T-helper 2 cell (primary cell): ENCODE measurements at regions not wholly inside any gene's neighbourhood (a gene's known extent, or its start where the extent isn't known, plus 50 kb on each side); places are given as distances from the start of the nearest gene placed in this dataset.

Experiments used
- DNase-seq, 5 experiments: peaks; one replicate each; pipeline versions ENCODE4 v3.0.0 to v3.0.0-alpha.2; 2012 to 2022

DNA sequence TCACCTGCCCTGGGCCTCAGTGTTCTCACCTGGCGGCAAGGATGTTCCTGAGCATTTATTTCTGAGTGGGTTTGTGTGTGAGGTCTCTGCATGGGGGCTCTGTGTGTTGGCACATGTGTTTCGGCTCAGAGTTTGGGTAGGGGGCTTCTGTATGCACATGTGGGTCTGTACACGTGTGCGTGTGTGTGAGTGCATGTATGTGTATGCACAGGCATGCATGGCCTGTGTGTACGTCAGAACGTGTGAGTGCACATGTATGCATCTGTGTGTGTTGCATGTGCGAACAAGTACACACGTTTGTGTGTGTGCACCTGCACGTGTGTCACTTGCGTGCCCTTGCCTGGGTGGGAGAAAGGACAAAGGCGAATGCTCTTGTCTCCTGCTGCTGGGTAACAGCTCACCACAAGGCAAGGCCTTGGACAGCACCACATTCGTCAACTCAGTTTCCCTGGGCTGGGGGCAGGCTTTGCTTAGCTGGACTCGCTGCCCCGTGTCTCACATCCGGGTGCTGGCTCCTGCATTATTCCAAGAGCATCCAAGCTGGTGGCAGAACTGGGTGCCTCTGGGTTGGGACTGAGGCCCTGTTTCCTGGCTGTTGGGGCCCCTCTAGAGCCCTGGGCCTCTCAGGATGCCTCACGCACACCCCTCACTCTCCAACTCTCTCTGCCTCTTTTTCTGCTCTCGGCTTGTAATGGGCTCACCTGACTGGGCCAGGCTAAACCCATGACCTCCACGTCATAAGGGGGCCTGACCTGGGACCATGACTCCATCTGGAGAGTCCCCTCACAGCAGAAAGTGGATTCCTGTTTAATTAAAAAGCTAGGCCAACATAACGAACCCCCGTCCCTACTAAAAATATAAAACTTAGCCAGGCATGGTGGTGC is 153.6 kb upstream of the C14orf180 start:
- no peak for DNase-seq

DNA sequence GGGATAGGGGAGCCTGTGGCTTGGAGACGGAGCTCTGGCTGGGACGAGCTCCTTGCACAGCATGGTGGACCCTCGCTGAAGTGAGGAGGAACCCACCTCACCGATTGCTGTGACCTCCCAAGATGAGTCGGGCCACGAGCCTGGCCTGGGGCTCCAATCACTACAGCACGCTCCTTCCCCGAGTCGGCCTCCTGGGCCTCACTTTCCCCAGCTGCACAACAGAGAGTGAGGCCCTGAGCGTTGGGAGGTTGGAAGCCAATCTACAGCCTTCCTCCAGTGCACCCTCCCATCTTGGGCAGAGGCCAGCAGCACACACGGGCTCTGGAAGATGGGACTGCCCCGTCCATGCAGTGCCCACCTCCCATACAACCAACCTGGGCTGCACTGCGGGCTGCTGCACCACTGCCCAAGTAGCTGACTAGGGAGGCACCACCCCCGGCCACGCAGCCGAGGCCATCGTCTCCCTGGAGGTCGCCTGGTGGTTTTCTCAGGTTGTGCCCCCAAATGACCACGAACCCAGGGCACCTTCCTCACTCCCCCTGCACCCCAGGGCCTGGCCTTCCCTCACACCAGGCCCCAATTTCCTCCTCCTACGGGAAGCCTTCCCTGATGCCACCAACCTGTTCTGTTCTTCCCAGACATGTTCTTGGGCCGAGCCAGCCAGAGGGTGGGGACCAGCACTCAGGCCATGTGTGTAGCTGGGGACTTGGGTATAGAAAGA is 152.3 kb upstream of the C14orf180 start:
- DNase-seq, result no peak

DNA sequence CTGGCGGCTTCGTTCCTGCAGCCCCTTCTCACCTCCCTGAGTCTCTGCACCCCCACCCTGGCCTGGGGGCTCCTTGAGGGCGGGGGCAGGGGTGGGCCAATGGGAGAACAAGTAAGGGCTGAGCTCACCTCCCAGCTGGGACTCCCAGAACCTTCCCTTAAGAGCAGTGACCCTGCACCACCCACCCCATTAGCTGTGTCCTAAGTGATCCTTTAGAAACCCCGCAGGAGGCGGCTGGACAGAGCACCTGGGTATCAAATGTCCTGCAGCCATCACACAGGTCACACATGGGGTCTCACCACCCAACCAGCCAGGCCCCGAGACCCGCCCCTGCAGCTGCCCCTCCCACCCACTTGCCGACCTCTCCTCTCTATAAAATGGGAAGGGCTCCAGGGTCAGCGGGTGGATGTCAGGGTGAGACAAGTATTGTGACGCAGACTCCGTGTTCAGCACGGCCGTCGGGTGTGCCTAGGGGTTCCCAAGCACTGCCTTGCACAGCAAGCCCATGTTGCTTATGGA is 151.2 kb upstream of the C14orf180 start:
- DNase-seq, result no peak

DNA sequence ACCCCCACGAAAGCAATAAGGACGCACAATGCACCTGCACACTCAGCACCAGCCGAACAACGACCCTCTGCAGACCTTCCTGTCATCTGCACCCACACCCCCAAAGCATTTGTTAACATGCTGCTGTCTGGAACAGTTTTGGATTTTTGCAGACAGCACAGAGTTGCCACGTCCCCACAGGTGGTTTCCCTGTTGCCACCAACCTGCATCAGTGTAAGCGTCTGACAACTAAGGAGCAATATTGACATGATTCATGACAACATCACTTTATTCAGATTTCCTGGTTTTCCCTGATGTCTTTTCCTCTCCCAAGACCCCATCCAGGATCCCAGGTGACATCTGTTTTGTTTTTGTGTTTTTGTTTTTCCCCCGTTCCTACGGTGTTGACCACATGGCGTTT is 150.7 kb upstream of the C14orf180 start:
- no peak for DNase-seq

DNA sequence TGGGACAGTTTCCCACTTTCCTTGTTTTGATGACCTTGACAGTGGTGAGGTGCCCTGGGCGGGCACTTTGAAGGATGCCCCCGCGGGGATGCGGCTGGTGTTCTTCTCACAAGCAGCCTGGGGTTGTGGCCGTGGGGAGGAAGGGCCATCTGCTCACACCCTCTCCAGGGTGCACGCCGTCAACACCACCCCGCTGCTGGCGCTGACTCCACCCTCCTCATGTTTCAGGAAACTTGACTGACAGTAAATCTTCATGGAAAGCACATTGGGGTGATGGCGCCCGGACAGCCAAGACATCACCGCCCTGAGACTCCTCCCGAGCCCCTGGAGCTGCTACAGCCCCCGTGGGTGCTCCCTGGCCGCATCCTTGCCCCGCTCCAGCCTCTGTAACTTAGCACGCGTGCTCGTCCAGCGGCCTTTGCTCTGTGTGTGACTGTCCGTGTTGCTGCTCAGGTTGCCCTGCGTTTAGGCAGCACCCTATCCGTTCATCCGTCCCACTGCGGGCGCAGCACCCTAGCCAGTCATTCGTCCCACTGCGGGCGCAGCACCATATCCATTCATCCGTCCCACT is 150.2 kb upstream of the C14orf180 start:
- no peak for DNase-seq

DNA sequence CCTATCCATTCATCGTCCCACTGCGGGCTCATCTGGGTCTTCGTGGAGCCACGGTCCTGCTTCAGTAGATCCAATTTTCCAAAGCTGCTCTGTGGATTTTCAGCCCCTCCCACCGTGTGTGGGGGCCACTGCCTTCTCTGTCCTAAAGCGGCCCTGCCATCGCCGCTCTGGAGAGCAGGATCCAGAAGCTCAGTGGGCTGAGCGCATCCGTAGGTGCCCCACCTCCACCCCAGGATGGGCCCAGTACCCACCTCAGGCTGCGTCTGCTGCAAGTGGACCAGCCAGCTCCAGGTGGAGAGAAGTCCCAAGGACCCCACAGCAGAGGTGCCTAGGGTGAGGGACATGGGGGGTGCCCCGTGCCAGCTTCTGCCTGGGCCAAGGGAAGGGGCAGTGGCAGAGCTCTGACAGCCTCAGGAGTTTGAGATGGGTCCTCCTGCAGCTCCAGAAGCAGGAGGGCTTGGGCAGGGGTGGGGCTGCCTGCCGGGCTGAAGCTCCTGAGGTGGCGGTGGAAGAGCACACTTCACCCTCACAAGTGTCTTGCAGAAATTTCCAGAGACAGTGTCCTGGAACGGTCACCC is 148.1 kb upstream of the C14orf180 start:
- no peak for DNase-seq

DNA sequence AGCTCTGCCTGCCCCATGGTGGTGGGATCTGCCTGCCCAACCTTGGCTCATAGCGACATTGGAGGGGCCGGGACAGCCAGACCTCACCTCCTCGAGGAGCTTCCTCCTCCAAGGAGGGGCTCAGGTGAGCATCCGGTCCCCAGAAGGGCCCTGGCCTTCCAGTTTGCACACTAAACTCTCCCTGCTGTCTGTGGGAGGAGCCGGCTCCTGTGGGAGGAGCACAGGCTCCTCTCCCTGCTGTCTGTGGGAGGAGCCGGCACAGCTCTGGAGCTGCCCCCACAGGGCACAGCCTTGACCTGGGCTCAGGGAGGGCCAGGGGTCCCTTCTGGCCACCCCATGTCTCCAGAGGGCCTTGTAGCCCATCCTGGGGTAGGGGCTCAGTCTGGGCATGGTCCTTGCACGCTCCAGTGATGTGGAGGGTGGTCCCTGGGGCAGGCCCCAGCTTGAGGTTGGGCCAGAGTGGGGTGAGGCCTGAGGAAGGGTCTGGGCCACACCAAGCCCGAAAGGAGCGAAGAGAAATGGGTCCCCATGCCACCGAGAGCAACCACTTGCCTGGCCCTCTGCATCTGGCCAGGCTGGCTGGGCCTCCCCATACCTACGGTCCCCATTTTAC is 147.5 kb upstream of the C14orf180 start:
- DNase-seq, result no peak

DNA sequence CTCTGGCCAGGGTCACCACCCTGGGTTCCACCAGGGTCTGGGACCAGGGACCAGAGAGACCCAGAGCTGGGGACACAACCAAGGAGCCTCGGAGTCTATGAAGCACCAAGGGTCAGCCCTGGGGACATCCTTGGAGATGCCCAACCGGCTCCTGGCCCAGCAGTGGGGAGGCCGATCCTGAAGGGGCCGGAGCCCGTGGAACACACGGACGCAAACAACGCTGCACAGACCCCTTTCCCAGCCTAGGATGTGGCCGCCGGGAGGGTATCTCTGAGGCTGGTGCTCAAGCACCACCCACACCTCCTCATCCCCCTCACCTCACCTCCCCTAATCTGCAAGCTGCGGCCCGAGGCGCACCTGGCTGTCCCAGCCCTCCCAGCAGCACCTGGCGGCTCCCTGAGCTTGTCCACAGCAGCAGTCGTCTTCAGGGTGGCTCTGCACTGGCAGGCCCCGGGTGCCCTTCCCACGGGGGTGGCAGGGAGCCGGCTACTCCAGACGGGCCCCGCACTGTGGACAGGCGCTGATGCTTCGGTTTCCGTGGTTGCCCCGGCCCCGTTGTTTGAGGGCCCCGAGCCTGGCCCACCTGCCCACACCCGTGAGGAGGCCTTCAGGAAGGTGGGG is 146.8 kb upstream of the C14orf180 start:
- DNase-seq, result peak in 1 of 5 experiments; percentile 1

DNA sequence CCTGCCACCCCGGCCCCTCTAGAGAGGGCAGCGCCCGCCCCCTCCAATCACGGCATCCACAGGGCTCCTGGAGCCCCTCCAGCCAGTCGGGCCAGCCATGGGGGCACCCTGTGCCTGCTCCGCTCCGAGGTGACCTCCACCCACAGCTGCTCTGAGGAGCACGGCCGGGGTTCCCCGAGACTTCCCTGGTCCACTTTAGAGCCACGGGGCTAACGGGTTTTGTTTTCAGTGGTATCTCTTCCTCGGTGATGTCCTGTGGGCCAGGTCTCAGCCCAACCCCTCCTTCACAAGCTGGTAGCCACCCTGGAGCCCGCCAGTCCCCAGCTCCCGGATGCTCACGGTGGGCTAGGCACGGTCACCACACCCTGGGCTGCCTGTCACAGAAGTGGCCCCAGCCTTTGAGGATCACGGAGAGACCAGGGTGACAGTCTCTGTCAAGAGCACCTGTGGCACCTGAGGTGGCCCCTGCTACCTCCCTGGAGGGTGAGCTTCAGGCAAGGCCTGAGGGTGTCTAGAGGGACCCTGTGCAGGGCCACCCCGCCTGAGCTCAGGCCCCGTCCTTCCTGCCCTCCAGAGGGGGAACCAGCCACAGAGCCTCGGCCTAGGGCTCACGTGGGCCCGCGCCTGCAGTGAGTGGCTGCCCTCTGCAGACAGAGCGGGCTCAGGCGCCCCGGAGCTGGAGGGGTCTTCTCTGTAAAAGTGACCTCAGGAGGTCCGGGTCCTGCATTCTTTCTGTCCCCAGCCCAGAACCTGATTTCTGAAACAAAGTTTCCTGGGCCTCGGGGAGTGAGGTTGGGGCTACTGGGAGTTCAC is 146.0 kb upstream of the C14orf180 start:
- DNase-seq, result peak in 1 of 5 experiments; percentile 2

DNA sequence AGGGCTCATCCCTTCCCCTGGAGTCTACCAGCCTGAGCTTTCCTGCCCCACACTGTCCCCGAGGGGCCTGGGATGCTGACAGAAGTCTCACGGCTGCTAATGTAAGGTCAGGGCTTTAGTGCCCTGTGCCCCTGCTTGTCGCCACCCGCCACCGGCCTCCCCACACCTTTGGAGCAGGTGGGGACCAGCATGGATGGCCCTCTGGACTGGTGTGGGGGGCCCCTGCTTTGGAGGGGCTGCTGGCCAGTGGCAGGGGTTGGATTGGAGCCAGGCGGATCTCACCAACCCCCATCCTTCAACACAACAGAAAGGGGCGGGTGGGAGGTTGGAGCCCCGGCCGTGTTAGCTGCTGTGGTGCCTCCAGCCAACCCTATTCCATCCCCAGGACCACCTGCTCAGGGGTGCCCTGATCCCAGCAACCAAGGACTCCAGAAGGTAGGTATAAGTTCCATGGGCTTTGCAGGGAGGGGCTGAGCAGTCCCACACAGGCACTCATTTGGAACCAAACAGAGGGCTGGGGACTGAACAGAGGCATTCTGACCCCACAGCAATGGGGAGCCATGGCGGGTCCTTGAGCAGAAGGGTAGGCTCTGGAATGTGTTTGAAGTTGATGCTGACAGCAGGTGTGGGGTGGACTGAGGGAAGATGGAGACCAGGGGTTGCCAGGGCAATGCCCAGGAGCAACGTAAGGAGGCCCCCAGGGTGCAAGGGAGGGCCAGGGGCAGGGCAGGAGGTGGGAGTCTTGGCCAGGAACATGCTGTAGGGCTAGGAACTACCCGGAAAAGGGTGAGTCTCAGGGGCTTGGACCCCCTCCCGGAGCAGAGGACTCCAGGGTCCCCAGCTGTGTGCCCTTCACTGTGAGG is 145.1 kb upstream of the C14orf180 start:
- DNase-seq, result no peak

DNA sequence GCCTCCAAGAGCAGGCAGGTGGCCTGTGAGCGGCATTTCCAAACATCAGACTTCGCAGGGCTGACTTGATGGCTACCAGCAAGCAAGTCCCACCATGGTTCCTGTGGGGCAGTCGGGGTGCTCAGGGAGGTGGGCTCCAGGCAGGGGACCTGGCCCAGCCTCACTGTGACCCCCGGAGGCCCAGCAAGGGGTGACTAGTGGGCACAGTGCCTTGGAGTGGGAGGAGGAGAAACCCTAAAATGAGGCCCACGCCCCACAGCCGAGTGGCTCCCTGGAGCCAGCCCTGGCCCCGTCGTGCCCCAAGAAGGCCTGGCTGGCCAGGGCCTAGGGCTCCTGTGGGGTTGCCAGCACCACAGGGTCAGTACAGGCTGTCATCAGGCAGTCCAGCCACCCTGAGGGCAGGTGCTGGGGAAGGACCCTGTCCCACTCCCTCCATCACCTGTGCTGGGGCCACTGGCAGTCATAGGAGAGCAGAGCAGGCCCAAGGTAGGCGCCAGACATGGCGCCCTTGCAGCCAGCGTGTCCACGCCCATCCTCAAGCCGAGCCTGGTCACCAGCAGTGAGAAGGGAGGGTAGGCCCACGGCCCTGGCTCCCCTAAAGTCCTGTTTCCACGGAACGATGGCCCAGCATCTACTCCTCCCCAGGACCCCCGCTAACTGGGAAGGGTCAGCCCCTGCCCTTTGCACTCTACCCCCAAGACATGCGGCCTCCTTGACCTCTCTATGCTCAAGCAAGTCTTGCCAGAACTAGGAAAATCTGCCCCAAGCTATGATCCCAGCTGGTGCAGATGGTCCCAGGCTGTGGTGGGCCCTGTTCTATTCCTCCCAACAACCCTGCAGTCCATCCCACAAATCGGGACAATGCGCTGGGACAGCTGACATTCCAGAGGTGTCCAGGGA is 144.2 kb upstream of the C14orf180 start:
- no peak for DNase-seq

DNA sequence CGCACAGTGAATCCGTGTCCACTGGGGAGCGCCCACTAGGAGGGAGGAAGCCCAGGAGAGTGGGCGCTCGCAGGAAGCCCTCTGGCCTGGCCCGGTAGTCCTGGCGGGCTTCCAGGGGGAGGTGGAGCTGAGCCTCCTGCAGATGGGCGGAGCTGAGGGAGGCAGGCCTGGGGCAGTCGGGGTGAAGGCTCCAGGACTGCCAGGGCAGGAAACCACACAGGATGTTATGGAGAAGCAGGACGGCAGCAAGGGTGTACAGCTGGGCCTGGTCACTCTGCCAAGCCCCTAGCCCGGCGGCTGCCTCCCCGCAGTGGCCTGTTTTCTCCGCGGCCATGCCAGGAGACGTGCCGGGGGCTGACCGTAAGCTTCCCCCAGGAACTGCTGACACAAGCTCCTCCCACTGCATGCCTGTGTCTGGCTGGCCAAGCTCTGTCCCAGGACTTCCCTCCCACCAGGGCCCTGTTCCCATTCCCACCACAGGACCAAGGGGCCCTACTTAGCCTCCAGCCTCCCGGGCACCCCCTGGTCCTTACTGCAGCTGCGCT is 143.4 kb upstream of the C14orf180 start:
- no peak for DNase-seq

DNA sequence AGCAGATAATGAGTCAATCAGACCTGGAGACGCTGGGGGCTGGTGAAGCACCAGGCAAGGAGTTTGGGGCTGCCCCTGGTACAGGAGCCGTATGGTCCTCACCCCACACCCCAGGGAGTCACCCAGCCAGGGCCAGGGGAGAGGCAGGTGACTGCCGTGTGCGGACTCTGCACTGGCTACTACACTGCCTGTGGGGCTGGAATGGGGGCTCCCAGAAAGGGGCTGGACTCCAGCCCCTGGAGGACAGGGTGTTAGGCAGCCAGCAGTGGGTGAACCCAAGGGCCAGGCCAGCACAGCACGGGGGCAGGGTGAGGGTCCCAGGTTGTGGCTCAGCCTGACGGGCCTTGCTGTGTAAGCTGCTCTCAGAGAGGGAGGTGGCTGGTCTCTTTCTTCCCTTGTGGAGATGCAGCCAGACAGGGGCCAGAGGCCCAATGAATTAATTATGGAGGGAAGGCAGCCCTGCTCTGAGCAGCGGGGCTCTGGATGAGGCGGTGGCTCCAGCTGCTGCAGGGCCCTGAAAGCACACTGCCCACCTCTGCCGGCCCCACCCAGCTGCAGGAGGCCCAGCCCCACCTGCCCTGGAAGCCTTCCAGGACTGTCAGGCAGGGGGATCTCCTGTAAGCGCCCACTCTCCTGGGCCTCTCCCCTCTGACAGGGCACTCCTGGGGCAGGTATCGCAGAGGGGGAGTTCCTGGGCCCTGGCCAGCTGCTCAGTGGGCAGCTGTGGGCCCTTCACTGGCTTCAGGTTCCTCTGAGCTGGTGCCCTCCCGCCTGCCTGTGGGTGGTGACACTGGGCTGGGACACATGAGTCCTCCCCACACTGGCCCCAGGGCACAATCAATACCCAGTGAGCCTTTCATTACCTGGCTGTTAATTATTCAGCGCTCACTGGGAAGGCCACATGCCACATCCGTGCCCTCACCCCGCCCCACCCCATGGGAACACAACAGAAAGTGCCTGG is 142.5 kb upstream of the C14orf180 start:
- DNase-seq, result no peak

DNA sequence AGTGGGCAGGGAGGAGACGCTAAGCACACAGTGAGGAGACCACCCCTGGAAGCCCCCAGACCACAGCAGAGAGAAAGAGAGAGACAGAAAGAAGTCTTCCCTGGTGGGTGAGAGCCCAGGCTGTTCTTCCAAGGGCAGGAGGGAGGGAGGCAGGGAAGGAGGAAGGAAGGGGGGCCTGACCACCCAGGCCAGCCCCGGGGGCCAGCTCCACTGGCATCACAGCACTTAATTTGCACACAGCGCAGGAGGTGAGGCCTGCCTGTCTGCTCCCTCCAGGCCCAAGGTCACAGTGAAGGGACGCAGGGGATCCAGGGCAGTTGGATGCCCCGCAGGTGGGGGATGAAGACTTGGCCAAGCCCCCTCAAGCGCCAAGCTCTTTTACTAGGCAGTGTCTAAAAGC is 141.9 kb upstream of the C14orf180 start:
- DNase-seq, result peak in 1 of 5 experiments; percentile 8

DNA sequence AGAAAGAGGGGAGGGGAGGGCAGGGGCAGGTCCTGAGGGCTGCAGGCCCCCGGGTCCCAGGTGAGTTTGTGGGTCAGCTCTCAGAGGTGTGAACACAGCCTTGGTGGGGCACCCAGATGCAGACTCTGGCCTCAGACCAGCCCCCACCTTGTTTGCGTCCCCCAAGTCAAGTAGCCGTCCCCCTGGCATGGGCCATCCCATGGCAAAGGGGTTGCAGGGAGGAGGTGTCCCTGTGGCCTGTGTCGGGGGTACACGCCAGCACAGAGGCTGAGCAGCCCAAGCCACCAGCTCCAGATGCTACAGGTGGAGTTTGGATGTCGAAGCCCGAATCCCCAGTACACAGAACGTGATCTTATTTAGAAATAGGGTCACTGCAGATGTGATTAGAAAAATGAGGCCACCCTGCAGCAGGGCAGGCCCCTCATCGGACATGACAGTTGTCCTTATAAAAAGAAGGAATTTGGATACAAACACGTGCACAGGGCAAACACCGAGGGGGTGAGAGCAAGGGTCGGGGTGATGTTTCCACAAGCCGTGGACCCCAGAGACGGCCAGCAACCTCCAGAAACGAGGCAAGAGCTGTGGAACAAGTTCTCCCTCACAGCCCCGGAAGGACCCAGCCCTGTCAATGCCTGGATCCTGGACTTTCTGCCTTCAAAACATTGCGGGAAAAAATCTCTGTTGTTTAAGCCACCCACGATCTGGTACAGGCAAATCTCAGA is 141.2 kb upstream of the C14orf180 start:
- no peak for DNase-seq

DNA sequence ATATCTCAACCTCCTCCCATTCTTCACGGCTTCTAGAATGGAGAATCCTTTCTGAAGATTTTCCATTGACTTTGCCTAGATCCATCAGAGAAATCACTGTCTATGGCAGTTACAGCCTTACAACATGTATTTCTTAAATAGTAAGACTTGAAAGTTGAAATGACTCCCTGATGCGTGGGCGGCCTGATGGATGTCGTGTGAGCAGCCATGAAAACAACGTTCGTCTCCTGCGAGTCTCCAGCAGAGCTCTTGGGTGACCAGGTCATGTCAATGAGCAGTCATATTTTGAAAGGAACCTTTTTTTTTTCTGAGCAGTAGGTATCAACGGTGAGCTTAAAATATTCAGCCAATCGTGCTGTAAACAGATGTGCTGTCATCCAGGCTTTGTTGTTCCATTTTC is 139.9 kb upstream of the C14orf180 start:
- no peak for DNase-seq
